ENCODE measurements at regions not wholly inside any gene's neighbourhood (a gene's known extent, or its start where the extent isn't known, plus 50 kb on each side); places are given as distances from the start of the nearest gene placed in this dataset.
"Not testable (repeated sequence)": the region's sequence is repeated elsewhere in the genome, so short reads cannot be mapped to it uniquely, and the experiment has no call there.

- no peak for ATAC-seq
- TF ChIP-seq ZNF565 (CRISPR knock-in tag; conservative IDR thresholded peaks at IDR 0.05; ENCODE audit: low read depth) (no peak), TOX (CRISPR knock-in tag; IDR thresholded peaks at IDR 0.05; ENCODE audit: borderline replicate concordance) (no peak)
Observed at GRCh38 chr9:135188681-135189151, 101.2 kb downstream of the OLFM1 start.

GRCh38 chr9:135189497-135189896 lies 102.0 kb downstream of the OLFM1 start:
- TF ChIP-seq ZFP3 (CRISPR knock-in tag; IDR thresholded peaks at IDR 0.05), result no peak
- no peak for TF ChIP-seq ZFP30 (CRISPR knock-in tag; IDR thresholded peaks at IDR 0.05)
- no peak for TF ChIP-seq ARNTL (CRISPR knock-in tag; IDR thresholded peaks at IDR 0.05; ENCODE audit: borderline replicate concordance, low read depth)
- TF ChIP-seq PPARA (CRISPR knock-in tag; IDR thresholded peaks at IDR 0.05; ENCODE audit: borderline replicate concordance), result no peak
- TF ChIP-seq ZNF8 (CRISPR knock-in tag; IDR thresholded peaks at IDR 0.05), result no peak
- TF ChIP-seq OSR1 (CRISPR knock-in tag; IDR thresholded peaks at IDR 0.05), result no peak
- TF ChIP-seq ZC3H10 (CRISPR knock-in tag; IDR thresholded peaks at IDR 0.05), result no peak
- TF ChIP-seq CREB5 (CRISPR knock-in tag; IDR thresholded peaks at IDR 0.05; ENCODE audit: low read depth), result no peak
- TF ChIP-seq CSRNP3 (CRISPR knock-in tag; IDR thresholded peaks at IDR 0.05), result no peak
- no peak for TF ChIP-seq TOX (CRISPR knock-in tag; IDR thresholded peaks at IDR 0.05; ENCODE audit: borderline replicate concordance)
- ATAC-seq, result no peak

- TF ChIP-seq ZC3H10 (CRISPR knock-in tag; IDR thresholded peaks at IDR 0.05) (no peak), ZFP30 (CRISPR knock-in tag; IDR thresholded peaks at IDR 0.05) (no peak), BACH2 (CRISPR knock-in tag; IDR thresholded peaks at IDR 0.05; ENCODE audit: borderline replicate concordance) (no peak), CSDC2 (CRISPR knock-in tag; IDR thresholded peaks at IDR 0.05) (no peak), RARB (CRISPR knock-in tag; IDR thresholded peaks at IDR 0.05) (no peak), CSRNP3 (CRISPR knock-in tag; IDR thresholded peaks at IDR 0.05) (no peak), ISL1 (CRISPR knock-in tag; IDR thresholded peaks at IDR 0.05) (no peak), TCF4 (CRISPR knock-in tag; IDR thresholded peaks at IDR 0.05; ENCODE audit: borderline replicate concordance) (no peak), PATZ1 (CRISPR knock-in tag; IDR thresholded peaks at IDR 0.05; ENCODE audit: borderline replicate concordance) (no peak), ZNF565 (CRISPR knock-in tag; conservative IDR thresholded peaks at IDR 0.05; ENCODE audit: low read depth) (no peak), OSR1 (CRISPR knock-in tag; IDR thresholded peaks at IDR 0.05) (no peak), CREB5 (CRISPR knock-in tag; IDR thresholded peaks at IDR 0.05; ENCODE audit: low read depth) (no peak)
- no peak for ATAC-seq
Observed at GRCh38 chr9:135190789-135191577, 103.5 kb downstream of the OLFM1 start.

- ATAC-seq, result no peak
- TF ChIP-seq ARNTL (CRISPR knock-in tag; IDR thresholded peaks at IDR 0.05; ENCODE audit: borderline replicate concordance, low read depth) (no peak), GLIS3 (CRISPR knock-in tag; IDR thresholded peaks at IDR 0.05) (no peak), ZNF70 (CRISPR knock-in tag; IDR thresholded peaks at IDR 0.05) (no peak), ZC3H10 (CRISPR knock-in tag; IDR thresholded peaks at IDR 0.05) (no peak), OSR1 (CRISPR knock-in tag; IDR thresholded peaks at IDR 0.05) (no peak), CREB5 (CRISPR knock-in tag; IDR thresholded peaks at IDR 0.05; ENCODE audit: low read depth) (no peak), ESRRG (CRISPR knock-in tag; IDR thresholded peaks at IDR 0.05) (no peak), ZNF565 (CRISPR knock-in tag; conservative IDR thresholded peaks at IDR 0.05; ENCODE audit: low read depth) (no peak)
Observed at GRCh38 chr9:135192686-135193085, 105.2 kb downstream of the OLFM1 start.

- not testable (repeated sequence) for ATAC-seq
Observed at GRCh38 chr9:135195975-135196374, 108.5 kb downstream of the OLFM1 start.

Measured in SK-N-SH treated with all-trans-retinoic acid at 6 μM for 48 hours (cell line).